NCI-H82 treated with DMSO at 0.1 percent for 48 hours (cell line): ENCODE measurements at regions not wholly inside any gene's neighbourhood (a gene's known extent, or its start where the extent isn't known, plus 50 kb on each side); places are given as distances from the start of the nearest gene placed in this dataset.

ENCODE experiments used
- DNase-seq: peaks from one replicate; lab custom pipeline; 2025; ENCODE audit not compliant: unreplicated experiment; lab: John Stamatoyannopoulos, UW

GRCh38 chr15:70508561-70509281 lies 254.6 kb downstream of the UACA start:
- DNase-seq = no peak

GRCh38 chr15:70507772-70508371 lies 255.5 kb downstream of the UACA start:
- no peak for DNase-seq

DNA sequence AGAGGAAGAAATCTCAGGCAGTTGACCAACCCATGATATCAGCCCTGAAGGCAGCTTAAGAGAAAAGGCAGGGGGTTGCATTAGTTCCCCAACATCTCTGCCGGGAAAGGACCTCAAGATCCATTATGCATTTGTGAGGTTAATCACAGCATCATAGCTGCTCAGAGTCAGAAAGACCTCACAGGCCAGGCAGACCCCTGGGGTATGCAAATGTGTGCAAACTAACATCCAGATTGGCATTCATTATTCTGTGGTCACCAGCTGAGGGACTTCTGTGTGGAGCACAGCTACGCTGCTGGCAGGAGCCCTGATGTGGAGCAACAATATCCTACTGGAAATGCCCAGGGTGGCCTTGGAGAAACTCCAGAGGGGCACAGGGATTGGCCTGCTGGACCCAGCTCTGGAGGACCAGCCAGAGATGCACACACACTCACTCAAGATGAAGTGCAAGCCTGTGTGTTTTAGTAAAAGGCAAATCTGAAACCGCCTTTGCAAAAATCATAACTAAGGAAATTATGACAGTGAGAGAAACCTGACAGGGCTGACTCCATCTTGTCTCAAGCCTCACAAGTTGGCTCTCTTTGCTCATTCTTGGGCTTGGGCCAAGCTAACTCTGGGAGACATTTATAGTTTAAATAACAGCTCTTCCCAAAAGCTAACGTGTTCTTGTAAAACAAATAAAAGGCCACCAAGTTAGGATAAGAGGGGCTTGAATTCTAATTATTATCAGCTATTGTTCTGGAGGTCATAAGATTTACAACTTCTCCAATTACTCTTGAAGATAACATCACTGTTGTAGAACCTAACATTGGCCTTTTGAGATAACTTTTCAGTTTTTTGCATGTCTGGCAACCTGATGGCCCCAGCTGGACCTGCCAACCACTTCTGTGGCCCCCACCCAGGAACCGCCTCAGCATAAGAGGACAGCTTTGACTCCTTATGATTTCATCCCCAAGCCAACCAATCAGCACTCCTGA lies 257.1 kb downstream of the UACA start:
- no peak for DNase-seq

- no peak for DNase-seq
Measured at GRCh38 chr15:70505411-70505919, 257.9 kb downstream of the UACA start.

GRCh38 chr15:70504988-70505387 lies 258.4 kb downstream of the UACA start:
- no peak for DNase-seq

GRCh38 chr15:70504299-70504951 lies 258.9 kb downstream of the UACA start:
- no peak for DNase-seq

DNA sequence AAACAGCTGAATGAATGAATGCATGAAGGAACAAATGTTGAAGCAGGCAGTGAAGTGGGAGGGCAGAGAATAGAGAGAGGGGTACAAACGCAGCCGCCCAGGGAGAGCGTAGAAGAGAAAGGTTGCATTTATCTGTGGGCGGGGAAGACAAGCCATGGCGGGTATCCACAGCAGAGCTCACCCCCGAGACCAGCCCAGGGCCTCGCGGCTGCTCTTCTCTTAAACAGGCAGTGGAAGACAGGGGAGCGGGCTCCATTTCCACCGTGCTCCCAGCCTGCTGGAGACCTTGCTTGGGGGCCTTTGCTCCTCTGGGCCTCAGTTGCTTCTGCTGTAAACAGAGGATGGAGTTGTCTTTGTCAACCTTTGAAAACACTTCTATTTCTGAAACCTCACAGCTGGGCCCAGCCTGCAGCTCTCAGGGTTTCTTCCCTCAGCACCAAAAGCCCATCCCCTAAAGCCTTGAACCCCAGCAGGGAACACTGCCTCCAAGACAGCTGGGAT lies 259.5 kb downstream of the UACA start:
- no peak for DNase-seq

DNA sequence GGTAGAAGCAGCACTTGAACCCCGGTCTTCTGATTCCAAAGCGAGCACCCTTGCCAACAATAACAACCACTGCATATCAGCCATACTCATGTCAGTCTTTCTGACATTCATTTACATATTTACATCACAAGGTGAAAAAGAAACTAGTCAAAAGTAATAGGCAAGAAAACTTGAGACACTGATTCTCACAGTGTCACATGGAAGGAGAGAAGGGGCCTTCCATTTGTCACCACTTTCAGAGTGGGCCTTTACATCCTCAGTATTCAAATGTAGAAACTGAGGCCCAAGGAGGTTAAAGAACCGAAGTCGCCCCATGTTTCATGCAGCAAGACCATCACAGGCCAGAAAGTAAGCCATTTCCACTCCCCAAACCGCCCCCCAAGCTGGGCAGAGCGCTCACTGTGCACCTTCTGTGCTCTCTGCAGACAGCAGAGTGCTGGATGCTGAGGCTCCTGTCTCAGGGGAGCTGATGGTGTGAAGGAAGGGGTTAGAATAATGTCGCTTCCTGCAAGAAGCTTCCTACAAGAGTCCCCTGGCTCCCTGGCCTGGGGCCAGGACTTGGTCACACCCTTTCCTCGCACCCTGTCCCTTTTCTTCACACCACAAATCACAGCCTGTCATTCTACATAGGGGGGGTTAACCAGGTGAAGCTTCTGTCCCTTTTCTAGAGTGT lies 260.1 kb downstream of the UACA start:
- DNase-seq = no peak

DNA sequence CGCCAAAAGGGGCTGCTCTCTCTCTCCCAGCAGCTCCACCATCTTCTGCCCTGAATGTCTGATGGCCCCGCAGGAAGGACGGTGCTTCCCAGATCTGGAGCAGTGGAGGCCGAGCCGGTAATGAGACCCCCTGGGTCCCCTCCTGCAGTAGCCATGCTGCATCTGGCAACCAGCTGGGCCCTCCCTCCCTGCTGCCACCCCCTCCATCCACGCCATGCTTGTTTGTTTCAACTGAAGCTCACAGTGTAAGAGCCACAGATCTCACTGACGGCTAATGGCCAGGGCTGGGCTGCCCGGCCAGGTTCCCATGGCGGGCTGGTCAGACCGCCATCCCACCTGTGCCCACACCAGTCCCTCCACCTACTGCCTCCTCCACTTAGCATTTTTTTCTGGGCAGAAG lies 260.8 kb downstream of the UACA start:
- no peak for DNase-seq

DNA sequence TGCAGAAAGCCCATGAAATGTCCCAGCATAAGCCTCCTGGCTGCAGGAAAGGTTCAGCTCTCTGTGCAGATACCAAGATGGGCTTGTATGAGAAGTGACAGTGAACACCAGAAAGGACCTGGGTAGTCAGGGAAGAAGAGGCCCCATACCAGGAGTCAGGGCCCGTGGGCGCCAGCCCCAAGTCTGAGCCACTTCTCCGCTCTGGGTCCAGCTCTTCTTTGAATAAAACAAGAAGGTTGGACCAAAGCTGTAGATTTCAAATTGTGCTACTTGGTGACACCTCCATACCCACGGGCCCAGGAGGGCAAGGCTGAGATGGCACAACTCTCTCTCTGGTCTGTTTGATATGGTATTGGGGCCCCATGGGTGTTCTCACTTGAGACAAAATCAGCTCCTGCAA lies 261.5 kb downstream of the UACA start:
- no peak for DNase-seq

DNA sequence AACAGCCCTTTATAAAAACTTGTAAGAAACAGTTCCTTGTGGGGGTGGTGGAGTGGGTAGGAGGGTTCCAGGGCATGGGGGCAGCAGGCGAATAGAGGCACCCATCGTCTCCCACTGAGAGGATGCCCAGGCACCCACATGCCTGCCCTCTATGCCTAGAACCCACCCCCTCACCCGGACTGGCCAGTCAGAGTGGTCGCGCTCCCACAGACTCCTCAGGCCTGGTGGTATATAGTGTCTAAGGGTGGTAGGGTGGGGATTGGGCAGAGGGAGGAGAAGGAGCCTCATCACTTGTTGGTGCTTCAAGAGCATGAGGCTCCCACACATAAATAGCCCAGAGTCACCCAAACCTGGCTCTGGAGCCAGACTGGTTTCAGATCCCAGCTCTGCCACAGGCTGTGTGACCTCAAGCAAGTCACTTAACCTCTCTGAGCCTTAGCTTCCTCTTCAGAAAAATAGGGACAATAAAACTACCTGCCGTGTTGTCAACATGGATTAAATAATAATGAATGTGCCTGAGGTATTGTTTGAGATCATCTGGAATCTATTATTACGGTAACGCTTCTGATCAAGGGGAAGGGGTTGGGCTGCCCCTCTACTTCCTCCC lies 262.1 kb downstream of the UACA start:
- no peak for DNase-seq

DNA sequence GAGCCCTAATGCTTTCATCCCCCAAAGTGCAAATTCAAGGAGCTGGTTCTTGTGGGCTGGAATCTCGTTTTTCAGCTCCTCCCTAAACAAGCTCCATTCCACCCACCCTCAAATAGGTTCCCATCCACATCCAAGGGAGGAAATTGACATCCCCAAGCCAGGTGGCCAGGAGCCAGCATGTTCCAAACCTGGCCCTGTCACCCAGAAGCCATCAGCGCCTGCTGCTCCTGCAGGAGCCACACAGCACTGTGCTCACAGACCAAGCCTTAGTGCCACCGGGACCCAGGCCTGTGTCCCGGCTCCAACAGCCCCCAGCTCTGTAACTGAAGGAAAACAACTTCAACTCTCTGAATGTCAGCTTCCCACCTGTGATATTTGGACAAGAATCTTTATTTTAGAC lies 263.6 kb downstream of the UACA start:
- no peak for DNase-seq

DNA sequence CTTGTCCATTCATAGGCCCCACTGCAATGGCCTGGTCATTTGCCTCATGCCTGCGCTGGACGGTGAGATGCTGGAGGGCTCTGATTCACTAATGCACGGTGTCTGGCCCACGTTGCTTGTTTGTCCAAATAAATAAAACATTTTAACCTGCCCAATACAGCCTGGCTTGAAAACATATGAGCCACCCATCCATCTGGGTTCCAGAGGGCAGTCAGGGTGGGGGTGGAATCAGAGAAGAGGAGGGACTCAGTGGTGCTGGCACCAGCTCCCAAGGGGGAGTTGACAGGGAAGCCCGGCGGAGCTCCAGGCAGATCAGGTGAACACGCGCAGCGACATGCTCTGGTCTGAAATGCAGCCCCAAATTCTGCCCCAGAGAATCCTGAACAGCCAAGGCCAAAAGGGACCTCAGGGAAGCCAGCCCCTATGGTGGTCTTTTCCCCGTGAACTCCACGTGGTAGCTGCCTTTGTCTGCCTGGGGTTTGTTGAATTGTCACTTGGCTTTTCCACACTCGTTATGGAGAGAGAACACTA lies 265.2 kb downstream of the UACA start:
- DNase-seq = no peak

DNA sequence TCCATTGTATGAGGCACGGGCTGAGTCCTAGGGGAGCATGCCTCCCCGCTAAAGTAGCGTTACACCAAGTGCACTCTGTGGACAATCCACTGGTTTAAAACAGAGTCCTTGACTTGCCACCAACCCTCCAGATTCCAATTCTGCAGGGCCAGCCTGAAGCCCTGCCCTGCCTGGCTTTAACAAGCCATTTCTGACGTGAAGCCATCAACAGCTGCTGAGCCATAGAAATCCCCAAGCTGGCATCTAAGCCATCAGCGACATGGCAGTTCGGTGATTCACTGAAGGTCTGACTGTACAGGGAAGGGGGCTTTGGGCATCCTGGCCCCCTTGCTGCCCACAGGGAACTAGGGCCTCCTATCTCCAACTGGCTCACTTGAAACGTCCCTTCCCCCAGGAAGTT lies 265.7 kb downstream of the UACA start:
- DNase-seq = no peak

DNA sequence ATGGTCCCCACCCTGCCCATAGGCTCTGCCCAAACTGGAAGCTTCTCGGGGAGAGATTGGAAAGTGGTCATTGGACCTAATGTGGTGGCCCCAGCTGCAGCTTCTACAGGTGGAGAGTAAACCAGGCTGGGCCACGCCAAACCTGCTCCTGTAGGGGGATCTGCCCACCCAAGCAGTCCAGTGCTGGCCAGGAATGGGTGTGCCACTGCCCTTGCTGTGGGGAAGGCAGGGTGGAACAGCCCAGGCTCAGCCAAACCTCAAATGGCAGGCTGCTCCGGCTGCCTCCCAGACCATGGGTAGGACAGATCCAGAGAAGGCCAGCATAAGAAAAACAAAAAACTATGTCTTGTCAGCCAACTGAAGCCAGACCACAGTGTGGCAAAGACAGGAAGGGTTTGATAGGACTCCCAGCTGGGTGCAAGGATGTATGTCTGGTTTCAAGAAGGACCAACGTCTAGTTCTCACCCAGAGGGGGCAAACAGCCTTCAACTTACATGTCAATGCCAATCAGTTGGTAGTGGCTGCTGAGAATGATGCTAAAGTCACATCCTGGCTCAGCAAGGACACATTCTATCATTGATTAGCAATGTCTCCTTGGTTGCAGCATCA lies 267.3 kb downstream of the UACA start:
- DNase-seq = no peak

GRCh38 chr15:70494852-70495571 lies 268.3 kb downstream of the UACA start:
- DNase-seq = peak; percentile 47

DNA sequence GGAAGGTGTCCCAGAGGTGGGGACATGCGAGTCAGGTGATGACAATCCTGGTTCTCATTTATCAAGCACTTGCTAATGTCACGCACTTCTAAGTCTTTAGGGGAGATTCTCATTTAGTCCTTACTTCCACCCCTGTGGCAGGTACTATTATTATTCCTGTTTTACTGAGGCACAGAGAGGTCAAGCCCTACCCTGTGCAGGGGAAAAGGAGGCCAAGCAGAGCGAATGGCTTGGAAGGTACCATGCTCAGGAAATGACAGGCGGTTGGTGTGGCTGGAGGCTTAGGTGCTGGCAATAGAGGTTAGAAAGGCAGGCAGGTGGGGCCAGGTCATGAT lies 268.9 kb downstream of the UACA start:
- no peak for DNase-seq

DNA sequence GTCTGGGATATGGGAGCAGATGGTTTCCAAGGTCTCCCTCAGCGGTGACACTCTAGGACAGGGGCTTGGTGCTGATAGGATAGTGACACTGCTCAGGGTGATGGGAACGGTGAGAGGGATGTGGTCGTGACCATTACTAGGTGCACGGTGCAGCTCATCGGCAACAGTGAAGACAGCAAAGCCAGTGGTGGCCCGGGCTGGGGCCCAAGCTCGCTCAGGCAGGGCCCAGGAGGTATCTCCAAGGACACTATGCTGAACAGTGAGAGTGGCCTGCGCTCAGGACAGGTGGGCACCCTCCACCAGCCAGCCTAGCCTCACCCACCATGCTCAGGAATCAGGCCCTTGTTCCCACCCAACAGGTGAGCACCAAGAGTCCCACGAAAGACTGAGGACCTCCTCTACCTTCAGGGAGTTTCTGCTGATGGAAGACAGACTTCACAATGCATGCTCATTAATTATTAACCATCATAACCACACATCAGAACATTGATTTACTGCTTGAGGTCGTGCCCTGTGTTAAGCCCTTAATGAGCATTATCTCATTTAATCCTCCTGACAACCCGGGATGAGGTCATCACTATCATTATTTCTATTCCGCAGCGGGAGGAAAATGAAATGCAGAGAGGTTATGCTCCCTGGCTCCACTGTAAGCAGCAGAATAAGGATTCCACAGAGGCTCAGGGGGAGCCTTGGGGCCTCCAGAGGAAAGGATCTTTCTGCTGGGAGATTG lies 269.4 kb downstream of the UACA start:
- peak; percentile 41 for DNase-seq
